GM21619 (cell line): ENCODE measurements at regions not wholly inside any gene's neighbourhood (a gene's known extent, or its start where the extent isn't known, plus 50 kb on each side); places are given as distances from the start of the nearest gene placed in this dataset.

Source experiments
- ATAC-seq: cut with Tn5 transposase; IDR thresholded peaks from one replicate; pipeline ENCODE4 v1.9.1; 2021; ENCODE audit not compliant: unreplicated experiment

- no peak for ATAC-seq
Observed at GRCh38 chr15:88383354-88383753, 83.8 kb downstream of the MRPL46 start.

DNA sequence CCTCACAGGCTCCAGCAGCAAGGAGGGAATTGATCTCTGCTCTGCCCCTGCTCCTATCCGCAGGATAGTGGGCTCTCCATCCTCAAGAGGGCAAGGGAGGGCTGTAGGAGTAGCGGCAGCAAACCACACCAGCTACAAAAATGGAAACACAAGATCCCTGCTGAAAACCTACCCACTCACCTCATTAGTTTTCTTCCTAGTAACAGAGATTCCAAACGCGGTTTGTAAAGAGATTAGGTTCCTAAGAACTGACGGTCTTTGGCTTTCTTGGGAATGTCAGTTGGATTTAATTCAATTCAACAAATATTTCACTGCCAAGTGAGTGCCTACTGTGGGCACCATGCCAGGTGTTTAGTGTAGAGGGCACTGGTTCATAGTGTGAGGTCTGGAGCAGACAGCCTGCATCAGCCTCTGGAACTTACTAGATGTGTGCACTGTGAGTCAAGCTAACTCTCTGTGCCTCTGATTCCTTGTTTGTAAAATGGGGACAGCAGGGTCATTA, 84.7 kb downstream of the MRPL46 start:
- ATAC-seq, result no peak

GRCh38 chr15:88378188-88378637, 89.0 kb downstream of the MRPL46 start:
- ATAC-seq, result no peak

DNA sequence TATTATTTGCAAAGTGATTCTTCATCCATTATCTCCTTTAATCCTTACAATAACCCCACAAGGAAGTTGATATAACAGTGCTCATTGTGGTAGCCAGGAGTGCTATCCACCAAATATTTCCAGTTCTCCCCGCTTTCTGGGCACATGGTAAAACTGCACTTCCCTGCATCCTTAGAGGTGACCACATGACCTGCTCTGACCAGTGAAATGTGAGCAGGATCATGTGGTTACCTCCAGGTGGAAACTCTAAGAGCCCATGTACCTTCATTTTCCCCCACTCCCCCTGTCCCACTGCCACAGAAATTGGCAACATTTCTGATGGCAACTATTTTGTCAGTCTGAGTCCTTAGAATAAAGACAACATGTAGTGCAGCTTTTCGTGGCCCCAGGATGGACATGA, 89.7 kb downstream of the MRPL46 start:
- no peak for ATAC-seq

GRCh38 chr15:88376574-88377174, 90.5 kb downstream of the MRPL46 start:
- no peak for ATAC-seq

- no peak for ATAC-seq
Observed at GRCh38 chr15:88375234-88375927, 91.8 kb downstream of the MRPL46 start.

DNA sequence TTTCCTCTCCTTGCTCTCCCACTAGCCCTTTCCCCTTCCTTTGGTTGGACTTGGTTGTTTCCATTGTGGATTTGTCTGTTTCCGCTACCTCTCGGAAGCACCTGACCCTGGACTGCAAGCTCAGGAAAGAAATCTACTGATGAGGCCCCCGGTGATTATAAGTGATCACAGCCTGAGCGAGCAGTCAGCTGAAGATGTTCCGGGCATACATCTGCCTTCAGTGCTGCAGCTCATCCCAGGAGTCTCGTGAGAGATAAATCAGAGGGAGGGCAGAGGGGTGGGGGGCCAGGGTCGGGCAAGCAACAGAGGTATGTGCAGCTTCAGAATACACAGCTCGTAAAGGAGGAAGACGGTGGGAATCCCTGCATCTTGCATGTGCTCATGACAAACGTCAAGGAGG, 102.1 kb downstream of the MRPL46 start:
- ATAC-seq, result no peak

- no peak for ATAC-seq
Observed at GRCh38 chr15:88348579-88349230, 92.2 kb upstream of the NTRK3 start.

- ATAC-seq, result no peak
Observed at GRCh38 chr15:88345962-88346361, 89.4 kb upstream of the NTRK3 start.

DNA sequence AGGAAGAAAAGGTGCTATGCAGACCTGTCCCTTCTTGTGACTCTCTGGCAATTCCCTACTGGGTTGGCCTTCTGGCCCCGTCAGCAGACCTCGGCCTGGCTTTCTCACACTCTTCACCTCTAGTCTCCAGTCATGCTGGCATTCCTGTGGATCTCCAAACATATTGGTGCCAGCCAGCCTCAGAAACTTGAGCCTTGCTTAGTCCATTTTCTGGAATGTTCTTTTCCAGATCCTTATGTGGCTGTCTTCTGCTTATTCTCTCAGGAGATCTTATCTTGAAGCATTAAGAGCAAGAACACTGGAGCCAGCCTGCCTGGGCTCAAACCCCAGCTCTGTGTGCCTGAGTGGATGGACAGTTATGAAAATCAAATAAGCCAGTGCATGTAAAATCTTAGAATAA, 88.2 kb upstream of the NTRK3 start:
- no peak for ATAC-seq

DNA sequence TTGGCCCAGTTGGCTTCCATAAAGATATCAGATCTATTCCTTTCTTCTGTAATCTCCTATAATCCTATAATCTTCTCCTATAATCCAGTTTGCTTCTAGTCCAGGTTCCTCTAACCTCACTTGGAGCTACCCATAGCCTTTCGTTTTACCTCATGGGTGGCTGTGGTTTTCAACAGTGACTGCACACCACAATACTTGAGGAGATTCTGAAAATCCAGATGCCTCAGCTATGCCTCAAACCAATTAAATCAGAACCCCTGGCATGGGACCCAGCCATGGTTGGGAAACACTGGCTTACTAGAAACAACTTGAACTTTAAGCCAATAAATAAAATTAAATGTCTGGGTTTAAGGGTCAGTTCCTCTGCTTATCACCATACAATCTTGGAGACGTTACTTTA, 86.1 kb upstream of the NTRK3 start:
- ATAC-seq, result no peak

GRCh38 chr15:88341653-88342052, 85.1 kb upstream of the NTRK3 start:
- ATAC-seq, result no peak

- ATAC-seq, result no peak
Observed at GRCh38 chr15:88341006-88341405, 84.5 kb upstream of the NTRK3 start.

GRCh38 chr15:88337993-88338392, 81.5 kb upstream of the NTRK3 start:
- no peak for ATAC-seq

- ATAC-seq, result no peak
Observed at GRCh38 chr15:88335074-88335473, 78.5 kb upstream of the NTRK3 start.

DNA sequence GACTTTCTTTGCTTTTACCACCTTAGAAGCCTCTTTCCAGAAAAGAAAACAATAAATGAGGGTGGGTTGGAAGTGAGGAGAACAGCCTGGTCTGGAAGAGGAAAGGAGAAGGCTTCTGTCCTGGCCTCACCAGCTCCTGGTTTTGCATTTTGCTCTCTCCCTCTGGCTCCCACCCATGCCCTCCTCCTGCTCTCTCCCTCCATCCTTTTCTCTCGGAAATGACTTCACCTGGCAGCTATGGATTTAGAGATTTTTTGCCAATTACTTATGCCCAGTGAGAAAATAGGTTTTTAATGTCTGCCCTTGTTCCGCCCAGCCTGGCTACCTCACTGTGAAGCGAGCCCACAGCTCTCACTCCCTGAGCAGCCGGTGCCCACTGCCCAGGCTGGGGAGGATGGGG, 77.9 kb upstream of the NTRK3 start:
- no peak for ATAC-seq

DNA sequence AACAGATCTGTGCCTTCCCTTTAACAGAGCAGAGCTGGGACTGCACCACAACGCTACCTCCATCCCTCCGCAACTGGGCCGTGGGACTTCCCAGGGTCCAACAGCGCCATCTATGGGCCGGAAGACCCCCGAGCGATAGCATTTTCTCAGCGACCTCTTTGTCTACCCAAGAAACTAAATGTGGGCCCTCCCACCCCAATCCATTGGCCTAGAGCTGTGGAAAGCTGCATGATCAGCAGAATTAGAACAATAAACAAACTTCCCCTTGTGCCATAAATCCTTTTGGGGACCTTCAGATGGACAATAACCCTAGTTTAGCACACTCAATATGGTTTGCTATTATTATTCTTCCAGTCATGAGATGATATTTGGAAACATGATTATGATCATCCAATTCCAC, 74.8 kb upstream of the NTRK3 start:
- peak; percentile 87 for ATAC-seq

- ATAC-seq, result no peak
Observed at GRCh38 chr15:88326924-88327323, 70.4 kb upstream of the NTRK3 start.

DNA sequence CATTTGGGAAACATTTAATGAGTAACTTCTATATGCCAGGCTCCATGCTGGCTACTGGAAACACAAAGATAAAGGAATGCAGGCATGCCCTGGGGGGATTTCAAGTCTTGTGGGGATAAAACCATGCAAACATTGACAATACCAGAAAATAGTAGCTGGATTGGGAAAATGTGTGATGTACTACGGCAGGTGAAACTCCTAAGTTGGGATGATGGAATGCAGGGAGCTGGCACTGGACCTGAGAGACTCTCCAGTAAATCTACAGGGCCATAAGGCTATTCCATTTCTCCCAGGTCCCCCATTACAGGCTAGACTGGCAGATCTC, 68.2 kb upstream of the NTRK3 start:
- no peak for ATAC-seq

DNA sequence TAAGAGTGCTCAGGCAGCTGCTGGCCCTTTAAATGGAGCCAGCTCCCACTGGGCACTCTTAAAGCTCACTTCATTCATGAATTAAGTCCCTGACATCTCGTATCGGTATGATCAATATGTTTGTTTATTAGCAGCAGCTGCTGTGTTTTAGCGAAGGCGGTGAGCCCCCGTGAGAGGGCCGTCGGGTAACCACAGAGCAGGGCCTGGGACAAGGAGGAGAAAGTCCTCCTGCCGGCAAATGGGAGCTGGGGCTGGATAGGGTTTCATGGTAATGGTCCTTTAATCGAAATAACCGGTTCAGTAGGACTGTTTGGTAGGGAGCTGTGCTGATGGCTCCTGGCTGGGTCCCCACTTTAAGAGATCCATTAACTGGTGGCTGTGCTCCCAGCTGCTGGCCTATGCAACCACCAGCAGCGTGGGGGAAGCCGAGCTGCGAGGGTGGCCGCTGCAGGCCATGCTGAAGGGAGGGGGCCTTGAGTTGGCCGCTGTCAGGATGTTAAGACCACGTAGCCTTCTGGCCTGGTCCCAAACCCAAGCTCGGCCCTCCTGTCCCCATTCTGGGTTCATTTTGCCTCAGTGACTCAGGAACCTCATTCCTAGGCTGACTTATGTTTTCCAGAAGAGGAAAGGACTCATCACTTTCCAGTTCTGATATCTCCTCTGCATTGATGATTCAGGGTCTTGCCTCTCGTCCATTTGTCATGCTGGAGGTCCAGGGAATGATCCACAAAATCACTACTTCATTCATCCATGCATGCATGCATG, 67.6 kb upstream of the NTRK3 start:
- ATAC-seq, result no peak

GRCh38 chr15:88323468-88323867, 66.9 kb upstream of the NTRK3 start:
- ATAC-seq, result no peak

DNA sequence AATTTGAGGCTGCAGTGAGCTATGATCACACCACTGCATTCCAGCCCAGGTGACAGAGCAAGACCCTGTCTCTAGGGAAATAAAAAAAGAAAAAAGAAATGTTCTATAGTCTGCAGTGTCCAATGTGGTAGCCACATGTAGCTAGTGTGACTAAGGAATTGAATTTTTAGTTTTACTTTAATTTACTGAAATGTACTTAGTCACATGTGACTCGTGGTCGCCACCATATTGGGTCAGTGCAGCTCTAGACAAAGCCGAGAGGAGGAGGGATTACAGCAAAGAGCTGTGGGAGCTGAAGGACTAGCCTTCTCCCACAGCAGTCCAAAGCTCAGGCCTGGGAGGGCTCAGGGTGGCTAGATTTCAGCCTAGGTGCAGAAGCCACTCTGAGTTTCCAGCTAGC, 65.9 kb upstream of the NTRK3 start:
- no peak for ATAC-seq
